Activated CD8-positive, alpha-beta memory T cell treated with anti-CD3 and anti-CD28 coated beads, Interleukin-2, amount 50 U/mL, for 1 hour (primary cell): ENCODE measurements at regions not wholly inside any gene's neighbourhood (a gene's known extent, or its start where the extent isn't known, plus 50 kb on each side); places are given as distances from the start of the nearest gene placed in this dataset.
"Not testable (repeated sequence)": the region's sequence is repeated elsewhere in the genome, so short reads cannot be mapped to it uniquely, and the experiment has no call there.

Source experiments
- DNase-seq: peaks from one replicate; pipeline ENCODE4 v3.0.0-alpha.2; 2020; ENCODE audit errors: extremely low read depth

GRCh38 chr9:89839952-89840351 is 235.1 kb downstream of the GADD45G start:
- no peak for DNase-seq

- DNase-seq = no peak
Measured at GRCh38 chr9:89841456-89841855, 236.6 kb downstream of the GADD45G start.

GRCh38 chr9:89842267-89842768 is 237.5 kb downstream of the GADD45G start:
- DNase-seq = no peak

GRCh38 chr9:89843074-89843473 is 238.3 kb downstream of the GADD45G start:
- no peak for DNase-seq

- no peak for DNase-seq
Measured at GRCh38 chr9:89843591-89843990, 238.8 kb downstream of the GADD45G start.

- no peak for DNase-seq
Measured at GRCh38 chr9:89844075-89844474, 239.3 kb downstream of the GADD45G start.

GRCh38 chr9:89844535-89844934 is 239.7 kb downstream of the GADD45G start:
- no peak for DNase-seq

GRCh38 chr9:89845321-89845720 is 240.5 kb downstream of the GADD45G start:
- DNase-seq = no peak

GRCh38 chr9:89845862-89846261 is 241.1 kb downstream of the GADD45G start:
- no peak for DNase-seq

GRCh38 chr9:89848060-89849040 is 243.5 kb downstream of the GADD45G start:
- DNase-seq = no peak

GRCh38 chr9:89849096-89849495 is 244.3 kb downstream of the GADD45G start:
- no peak for DNase-seq

- no peak for DNase-seq
Measured at GRCh38 chr9:89850153-89850552, 245.3 kb downstream of the GADD45G start.

- DNase-seq = no peak
Measured at GRCh38 chr9:89850631-89851325, 246.0 kb downstream of the GADD45G start.

GRCh38 chr9:89853161-89853560 is 248.3 kb downstream of the GADD45G start:
- DNase-seq = no peak

- DNase-seq = no peak
Measured at GRCh38 chr9:89853931-89854330, 249.1 kb downstream of the GADD45G start.

GRCh38 chr9:89854715-89855475 is 250.1 kb downstream of the GADD45G start:
- DNase-seq = no peak

GRCh38 chr9:89856296-89856695 is 251.5 kb downstream of the GADD45G start:
- not testable (repeated sequence) for DNase-seq

- not testable (repeated sequence) for DNase-seq
Measured at GRCh38 chr9:89856950-89857349, 252.1 kb downstream of the GADD45G start.

GRCh38 chr9:89859842-89860241 is 255.0 kb downstream of the GADD45G start:
- DNase-seq = not testable (repeated sequence)

- DNase-seq = not testable (repeated sequence)
Measured at GRCh38 chr9:89861371-89861770, 256.6 kb downstream of the GADD45G start.

- DNase-seq = no peak
Measured at GRCh38 chr9:89862316-89862715, 257.5 kb downstream of the GADD45G start.

GRCh38 chr9:89863141-89863540 is 258.3 kb downstream of the GADD45G start:
- DNase-seq = no peak
